ENCODE measurements at regions not wholly inside any gene's neighbourhood (a gene's known extent, or its start where the extent isn't known, plus 50 kb on each side); places are given as distances from the start of the nearest gene placed in this dataset.

DNA sequence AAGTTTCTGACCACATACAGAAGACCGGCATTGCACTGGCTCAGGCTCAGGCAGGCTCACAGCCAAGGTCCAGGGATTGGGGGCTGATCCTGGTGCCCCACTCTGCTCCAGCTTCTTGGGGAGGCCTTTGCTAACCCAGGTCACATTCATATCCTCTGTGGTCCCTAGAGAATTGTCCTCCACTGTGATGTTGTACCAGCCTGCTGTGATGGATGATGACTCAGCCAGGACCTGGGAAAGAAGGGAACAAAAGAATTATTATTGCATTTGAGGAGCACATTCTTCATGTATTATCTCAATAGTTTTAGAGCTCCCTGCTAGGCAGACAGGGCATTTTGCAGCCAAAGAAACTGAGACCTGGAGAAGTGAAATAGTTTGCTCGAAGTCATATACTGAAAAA, 114.3 kb upstream of the ETV3 start (continued):
- TF ChIP-seq, protein P1, sequence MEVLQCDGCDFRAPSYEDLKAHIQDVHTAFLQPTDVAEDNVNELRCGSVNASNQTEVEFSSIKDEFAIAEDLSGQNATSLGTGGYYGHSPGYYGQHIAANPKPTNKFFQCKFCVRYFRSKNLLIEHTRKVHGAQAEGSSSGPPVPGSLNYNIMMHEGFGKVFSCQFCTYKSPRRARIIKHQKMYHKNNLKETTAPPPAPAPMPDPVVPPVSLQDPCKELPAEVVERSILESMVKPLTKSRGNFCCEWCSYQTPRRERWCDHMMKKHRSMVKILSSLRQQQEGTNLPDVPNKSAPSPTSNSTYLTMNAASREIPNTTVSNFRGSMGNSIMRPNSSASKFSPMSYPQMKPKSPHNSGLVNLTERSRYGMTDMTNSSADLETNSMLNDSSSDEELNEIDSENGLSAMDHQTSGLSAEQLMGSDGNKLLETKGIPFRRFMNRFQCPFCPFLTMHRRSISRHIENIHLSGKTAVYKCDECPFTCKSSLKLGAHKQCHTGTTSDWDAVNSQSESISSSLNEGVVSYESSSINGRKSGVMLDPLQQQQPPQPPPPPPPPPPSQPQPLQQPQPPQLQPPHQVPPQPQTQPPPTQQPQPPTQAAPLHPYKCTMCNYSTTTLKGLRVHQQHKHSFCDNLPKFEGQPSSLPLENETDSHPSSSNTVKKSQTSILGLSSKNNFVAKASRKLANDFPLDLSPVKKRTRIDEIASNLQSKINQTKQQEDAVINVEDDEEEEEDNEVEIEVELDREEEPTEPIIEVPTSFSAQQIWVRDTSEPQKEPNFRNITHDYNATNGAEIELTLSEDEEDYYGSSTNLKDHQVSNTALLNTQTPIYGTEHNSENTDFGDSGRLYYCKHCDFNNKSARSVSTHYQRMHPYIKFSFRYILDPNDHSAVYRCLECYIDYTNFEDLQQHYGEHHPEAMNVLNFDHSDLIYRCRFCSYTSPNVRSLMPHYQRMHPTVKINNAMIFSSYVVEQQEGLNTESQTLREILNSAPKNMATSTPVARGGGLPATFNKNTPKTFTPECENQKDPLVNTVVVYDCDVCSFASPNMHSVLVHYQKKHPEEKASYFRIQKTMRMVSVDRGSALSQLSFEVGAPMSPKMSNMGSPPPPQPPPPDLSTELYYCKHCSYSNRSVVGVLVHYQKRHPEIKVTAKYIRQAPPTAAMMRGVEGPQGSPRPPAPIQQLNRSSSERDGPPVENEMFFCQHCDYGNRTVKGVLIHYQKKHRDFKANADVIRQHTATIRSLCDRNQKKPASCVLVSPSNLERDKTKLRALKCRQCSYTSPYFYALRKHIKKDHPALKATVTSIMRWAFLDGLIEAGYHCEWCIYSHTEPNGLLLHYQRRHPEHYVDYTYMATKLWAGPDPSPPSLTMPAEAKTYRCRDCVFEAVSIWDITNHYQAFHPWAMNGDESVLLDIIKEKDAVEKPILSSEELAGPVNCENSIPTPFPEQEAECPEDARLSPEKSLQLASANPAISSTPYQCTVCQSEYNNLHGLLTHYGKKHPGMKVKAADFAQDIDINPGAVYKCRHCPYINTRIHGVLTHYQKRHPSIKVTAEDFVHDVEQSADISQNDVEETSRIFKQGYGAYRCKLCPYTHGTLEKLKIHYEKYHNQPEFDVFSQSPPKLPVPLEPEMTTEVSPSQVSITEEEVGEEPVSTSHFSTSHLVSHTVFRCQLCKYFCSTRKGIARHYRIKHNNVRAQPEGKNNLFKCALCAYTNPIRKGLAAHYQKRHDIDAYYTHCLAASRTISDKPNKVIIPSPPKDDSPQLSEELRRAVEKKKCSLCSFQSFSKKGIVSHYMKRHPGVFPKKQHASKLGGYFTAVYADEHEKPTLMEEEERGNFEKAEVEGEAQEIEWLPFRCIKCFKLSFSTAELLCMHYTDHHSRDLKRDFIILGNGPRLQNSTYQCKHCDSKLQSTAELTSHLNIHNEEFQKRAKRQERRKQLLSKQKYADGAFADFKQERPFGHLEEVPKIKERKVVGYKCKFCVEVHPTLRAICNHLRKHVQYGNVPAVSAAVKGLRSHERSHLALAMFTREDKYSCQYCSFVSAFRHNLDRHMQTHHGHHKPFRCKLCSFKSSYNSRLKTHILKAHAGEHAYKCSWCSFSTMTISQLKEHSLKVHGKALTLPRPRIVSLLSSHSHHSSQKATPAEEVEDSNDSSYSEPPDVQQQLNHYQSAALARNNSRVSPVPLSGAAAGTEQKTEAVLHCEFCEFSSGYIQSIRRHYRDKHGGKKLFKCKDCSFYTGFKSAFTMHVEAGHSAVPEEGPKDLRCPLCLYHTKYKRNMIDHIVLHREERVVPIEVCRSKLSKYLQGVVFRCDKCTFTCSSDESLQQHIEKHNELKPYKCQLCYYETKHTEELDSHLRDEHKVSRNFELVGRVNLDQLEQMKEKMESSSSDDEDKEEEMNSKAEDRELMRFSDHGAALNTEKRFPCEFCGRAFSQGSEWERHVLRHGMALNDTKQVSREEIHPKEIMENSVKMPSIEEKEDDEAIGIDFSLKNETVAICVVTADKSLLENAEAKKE (CRISPR knock-in tag; IDR thresholded peaks at IDR 0.05), result no peak
- TF ChIP-seq, protein P2, sequence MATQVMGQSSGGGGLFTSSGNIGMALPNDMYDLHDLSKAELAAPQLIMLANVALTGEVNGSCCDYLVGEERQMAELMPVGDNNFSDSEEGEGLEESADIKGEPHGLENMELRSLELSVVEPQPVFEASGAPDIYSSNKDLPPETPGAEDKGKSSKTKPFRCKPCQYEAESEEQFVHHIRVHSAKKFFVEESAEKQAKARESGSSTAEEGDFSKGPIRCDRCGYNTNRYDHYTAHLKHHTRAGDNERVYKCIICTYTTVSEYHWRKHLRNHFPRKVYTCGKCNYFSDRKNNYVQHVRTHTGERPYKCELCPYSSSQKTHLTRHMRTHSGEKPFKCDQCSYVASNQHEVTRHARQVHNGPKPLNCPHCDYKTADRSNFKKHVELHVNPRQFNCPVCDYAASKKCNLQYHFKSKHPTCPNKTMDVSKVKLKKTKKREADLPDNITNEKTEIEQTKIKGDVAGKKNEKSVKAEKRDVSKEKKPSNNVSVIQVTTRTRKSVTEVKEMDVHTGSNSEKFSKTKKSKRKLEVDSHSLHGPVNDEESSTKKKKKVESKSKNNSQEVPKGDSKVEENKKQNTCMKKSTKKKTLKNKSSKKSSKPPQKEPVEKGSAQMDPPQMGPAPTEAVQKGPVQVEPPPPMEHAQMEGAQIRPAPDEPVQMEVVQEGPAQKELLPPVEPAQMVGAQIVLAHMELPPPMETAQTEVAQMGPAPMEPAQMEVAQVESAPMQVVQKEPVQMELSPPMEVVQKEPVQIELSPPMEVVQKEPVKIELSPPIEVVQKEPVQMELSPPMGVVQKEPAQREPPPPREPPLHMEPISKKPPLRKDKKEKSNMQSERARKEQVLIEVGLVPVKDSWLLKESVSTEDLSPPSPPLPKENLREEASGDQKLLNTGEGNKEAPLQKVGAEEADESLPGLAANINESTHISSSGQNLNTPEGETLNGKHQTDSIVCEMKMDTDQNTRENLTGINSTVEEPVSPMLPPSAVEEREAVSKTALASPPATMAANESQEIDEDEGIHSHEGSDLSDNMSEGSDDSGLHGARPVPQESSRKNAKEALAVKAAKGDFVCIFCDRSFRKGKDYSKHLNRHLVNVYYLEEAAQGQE (IDR thresholded peaks at IDR 0.05; ENCODE audit: unreplicated experiment), result no peak
- no peak for TF ChIP-seq POLR2AphosphoS5 (IDR thresholded peaks at IDR 0.05; ENCODE audit: low read depth)
- no peak for TF ChIP-seq EZH2phosphoT487 (IDR thresholded peaks at IDR 0.05; ENCODE audit: unreplicated experiment)
- TF ChIP-seq, protein P3, sequence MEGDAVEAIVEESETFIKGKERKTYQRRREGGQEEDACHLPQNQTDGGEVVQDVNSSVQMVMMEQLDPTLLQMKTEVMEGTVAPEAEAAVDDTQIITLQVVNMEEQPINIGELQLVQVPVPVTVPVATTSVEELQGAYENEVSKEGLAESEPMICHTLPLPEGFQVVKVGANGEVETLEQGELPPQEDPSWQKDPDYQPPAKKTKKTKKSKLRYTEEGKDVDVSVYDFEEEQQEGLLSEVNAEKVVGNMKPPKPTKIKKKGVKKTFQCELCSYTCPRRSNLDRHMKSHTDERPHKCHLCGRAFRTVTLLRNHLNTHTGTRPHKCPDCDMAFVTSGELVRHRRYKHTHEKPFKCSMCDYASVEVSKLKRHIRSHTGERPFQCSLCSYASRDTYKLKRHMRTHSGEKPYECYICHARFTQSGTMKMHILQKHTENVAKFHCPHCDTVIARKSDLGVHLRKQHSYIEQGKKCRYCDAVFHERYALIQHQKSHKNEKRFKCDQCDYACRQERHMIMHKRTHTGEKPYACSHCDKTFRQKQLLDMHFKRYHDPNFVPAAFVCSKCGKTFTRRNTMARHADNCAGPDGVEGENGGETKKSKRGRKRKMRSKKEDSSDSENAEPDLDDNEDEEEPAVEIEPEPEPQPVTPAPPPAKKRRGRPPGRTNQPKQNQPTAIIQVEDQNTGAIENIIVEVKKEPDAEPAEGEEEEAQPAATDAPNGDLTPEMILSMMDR (conservative IDR thresholded peaks at IDR 0.05; ENCODE audit: low read depth in 2 of 2), result no peak
- TF ChIP-seq ZNF331 (CRISPR knock-in tag; IDR thresholded peaks at IDR 0.05; ENCODE audit: low read depth), result no peak
- no peak for TF ChIP-seq ZNF114 (CRISPR knock-in tag; IDR thresholded peaks at IDR 0.05)
- no peak for TF ChIP-seq NANOG (IDR thresholded peaks at IDR 0.05; ENCODE audit: borderline replicate concordance)
- no peak for TF ChIP-seq CREB1 (CRISPR knock-in tag; IDR thresholded peaks at IDR 0.05; ENCODE audit: low read depth)
- TF ChIP-seq JUNB (IDR thresholded peaks at IDR 0.05; ENCODE audit: unreplicated experiment), result no peak
